ENCODE measurements at regions not wholly inside any gene's neighbourhood (a gene's known extent, or its start where the extent isn't known, plus 50 kb on each side); places are given as distances from the start of the nearest gene placed in this dataset.
A peak's percentile ranks its signal among the peaks of the same experiment; 100 is the strongest.

DNA sequence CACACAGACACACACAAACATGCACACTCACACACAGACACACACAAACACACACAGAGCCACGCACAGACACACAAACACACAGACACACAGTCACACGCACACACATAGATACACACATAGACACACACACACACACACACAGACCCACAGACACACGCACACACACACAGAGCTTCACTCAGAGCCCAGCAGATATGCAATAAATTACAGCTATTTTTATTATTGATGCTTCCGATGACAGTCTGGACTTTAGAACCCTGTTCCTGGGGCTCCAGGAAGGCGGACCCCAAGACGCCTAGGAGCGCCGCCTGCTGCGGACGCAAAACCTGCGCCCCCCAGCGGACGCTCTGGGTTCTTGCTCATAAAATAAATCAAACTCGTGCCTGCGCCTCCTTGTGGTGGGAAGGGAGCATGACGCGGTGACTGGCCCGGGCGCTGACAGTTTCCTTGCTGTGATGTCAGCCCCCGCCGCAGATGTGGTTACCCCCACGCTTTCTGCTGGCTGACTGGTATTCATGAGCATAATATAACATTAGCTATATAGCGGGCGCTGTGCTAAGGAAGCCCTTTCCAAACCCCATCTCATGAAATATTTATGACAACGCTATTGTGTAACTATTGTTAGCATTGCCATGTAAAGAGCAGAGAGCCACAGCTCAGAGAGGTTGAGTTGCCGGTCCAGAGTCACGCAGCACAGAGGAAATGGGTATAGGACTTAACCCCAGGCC is 64.4 kb upstream of the TM9SF2 start:
- peak; percentile 94 for DNase-seq (ENCODE audit: low read depth in 2 of 2)

DNA sequence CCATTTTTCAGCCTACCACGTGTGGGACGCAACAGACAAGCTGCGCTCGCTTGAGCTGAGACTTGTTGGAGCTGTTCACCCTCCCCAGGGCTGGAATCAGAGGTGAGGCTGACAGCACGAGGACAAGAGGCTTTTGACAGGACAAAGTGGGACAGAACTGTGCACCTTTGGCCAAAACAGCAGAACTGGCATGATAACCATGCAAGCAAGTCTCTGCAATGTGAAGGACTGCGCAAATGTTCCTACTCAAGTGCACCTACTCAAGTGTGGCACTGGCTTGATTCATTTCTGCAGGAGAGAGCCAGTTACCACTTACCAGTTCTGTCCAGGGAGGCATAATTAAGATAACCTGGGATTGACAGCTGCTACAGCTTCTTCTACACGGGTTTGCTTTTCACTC is 62.2 kb upstream of the TM9SF2 start:
- DNase-seq (ENCODE audit: low read depth in 2 of 2) = no peak

DNA sequence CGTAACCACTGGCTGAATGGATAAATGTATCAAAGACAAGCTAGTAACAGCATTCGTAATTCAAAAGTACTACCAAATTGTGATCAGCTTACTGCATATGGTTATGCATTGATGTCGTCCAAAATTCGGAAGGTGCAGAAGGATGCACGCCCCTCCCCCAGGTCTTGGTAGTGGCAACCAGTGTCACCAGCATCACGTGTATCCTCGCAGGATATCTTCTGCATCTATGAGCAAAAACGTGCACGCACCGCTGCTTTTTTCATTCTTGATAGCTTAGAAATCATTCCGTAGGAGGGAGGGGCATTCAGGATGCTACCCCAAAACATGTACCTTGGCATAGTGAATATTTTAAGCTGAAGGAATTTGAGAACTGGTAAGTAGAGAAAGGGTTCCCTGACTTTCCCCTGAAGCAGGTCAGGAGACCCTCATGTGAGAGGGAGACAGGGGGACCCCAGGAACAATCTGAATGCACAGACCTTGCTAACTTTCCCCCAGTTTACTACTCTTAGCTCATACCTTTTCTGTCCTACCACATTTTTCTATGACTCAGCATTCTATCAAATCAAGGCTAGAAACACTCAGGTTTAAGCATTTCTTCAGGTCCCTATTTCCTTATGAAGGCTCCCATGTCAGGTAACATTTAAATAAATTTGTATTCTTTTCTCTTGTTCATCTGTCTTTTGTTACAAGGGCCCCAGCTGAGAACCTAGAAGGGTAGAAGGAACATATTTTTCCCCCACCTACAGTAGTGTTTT is 61.2 kb upstream of the TM9SF2 start:
- no peak for DNase-seq (ENCODE audit: low read depth in 2 of 2)

DNA sequence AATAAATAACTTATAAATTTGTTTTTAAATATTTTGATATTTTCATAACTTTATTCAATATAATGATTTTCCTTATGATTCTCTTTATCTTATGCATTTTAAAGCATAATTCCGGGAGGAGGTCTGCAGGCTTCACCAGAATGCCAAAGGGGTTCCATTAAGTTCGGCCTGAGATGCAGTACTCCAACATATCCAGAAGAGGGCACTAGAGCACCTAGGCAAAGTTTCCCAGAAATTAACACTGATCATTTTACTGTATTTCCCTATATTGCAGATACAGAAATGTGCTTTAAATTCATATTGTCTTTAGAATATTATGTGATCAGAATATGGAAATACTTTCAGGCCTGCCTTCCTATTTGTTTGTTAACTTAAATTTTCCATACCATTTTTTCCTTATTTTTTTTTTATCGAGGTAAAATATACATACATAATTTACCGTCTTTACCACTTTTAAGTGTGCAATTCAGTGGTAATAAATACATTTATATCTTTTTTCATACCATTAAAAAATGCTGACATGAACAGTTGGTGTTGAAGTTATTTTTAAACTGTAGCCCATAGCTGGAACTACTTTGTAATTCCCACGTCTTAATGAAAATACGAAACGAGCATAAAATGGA is 58.9 kb upstream of the TM9SF2 start:
- no peak for DNase-seq (ENCODE audit: low read depth in 2 of 2)

DNA sequence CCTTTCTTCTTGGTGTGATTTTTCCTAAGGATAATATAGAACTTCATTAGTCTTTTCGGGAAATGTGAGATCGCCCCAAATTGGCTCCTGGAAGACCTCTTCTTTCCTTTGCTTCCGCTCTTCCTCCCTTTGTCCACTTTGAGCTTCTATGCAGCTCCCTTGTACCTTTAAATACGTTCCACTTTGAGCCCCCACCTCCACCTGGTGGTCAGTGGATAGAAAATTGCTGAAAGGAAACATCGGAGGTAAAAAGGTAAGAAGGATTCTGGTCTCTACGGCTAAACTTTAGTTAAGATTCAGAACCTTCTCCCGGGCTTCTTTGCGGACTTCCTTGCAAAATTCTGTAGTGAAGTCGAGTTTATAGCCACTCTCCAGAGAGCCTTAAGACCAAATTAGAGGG is 55.0 kb upstream of the TM9SF2 start:
- no peak for DNase-seq (ENCODE audit: low read depth in 2 of 2)

DNA sequence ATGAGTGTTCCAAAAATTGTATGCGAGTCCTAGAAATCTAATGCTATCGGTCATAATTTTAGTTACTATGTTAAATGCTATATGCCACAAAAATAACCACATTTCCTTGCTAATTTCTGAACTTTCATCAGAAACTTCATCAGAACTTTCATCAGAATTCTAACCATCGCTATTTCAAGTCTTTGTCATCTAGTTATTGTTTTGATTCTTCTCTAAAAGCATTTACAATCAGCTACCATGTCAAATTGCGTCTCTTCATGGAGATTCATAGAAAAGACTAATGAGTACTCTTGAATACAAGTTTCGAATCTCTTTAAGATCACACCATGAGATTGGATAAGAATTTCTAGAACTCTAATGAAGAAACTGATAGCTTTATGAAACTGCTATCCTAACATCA is 52.7 kb upstream of the TM9SF2 start:
- no peak for DNase-seq (ENCODE audit: low read depth in 2 of 2)

DNA sequence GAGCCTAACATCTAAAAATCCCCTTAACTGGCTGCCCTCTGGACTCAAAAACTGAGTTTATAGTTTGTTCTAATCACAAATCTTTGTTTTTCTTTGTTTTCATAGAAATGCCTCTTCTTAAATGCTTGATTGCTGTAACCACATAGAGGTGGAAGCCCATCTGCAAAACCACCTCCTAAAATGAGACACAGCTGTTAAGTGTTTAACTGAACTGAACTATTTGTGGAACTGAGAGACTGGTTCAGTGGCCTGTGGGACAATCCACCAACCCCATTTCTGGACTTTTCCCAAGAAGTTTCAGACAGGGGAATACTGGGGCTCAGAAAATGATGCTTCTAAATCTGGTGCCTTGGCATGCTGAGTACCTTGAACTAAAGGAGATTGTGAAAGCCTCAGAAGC is 50.9 kb upstream of the TM9SF2 start:
- no peak for DNase-seq (ENCODE audit: low read depth in 2 of 2)

Measured in stimulated activated CD4-positive, alpha-beta T cell treated with anti-CD3 and anti-CD28 coated beads, Interleukin-12 subunit alpha, Interleukin-12 subunit beta, amount 100 ng/mL, for 24 hours (primary cell).